ENCODE measurements at regions not wholly inside any gene's neighbourhood (a gene's known extent, or its start where the extent isn't known, plus 50 kb on each side); places are given as distances from the start of the nearest gene placed in this dataset.

- Mint-ChIP-seq H3K4me3 (no peak overlapping the region), H3K4me1 (peaks cover 29% of the 10 kb centered on the region), H3K27ac (peak overlapping the region; percentile 61), H3K36me3 (ENCODE audit: low read depth) (no peaks in the 10 kb centered on the region), H3K9me3 (no peaks in the 10 kb centered on the region), H3K27me3 (ENCODE audit: low read depth, poor library complexity) (no peaks in the 10 kb centered on the region)
- TF ChIP-seq CTCF (IDR thresholded peaks at IDR 0.05) = no peak
- DNase-seq = no peak
These were observed 129.5 kb downstream of the FAM124B start for GRCh38 chr2:224272237-224272910.

- Mint-ChIP-seq H3K4me3 (no peak overlapping the region), H3K9me3 (no peaks in the 10 kb centered on the region), H3K27ac (peak overlapping the region; percentile 61), H3K27me3 (ENCODE audit: low read depth, poor library complexity) (no peaks in the 10 kb centered on the region), H3K4me1 (peaks cover 29% of the 10 kb centered on the region), H3K36me3 (ENCODE audit: low read depth) (no peaks in the 10 kb centered on the region)
- DNase-seq = no peak
- TF ChIP-seq CTCF (IDR thresholded peaks at IDR 0.05) = no peak
These were observed 130.2 kb downstream of the FAM124B start for GRCh38 chr2:224271617-224272236.

- Mint-ChIP-seq H3K27me3 (ENCODE audit: low read depth, poor library complexity) (peaks cover 2% of the 10 kb centered on the region), H3K27ac (no peak overlapping the region), H3K4me3 (no peak overlapping the region), H3K36me3 (ENCODE audit: low read depth) (no peaks in the 10 kb centered on the region), H3K9me3 (no peaks in the 10 kb centered on the region), H3K4me1 (peaks cover 46% of the 10 kb centered on the region)
- DNase-seq = no peak
- TF ChIP-seq CTCF (IDR thresholded peaks at IDR 0.05) = no peak
These were observed 133.5 kb downstream of the FAM124B start for GRCh38 chr2:224268441-224268840.

- Mint-ChIP-seq H3K4me1 (peaks cover 50% of the 10 kb centered on the region), H3K36me3 (ENCODE audit: low read depth) (no peaks in the 10 kb centered on the region), H3K4me3 (no peak overlapping the region), H3K27me3 (ENCODE audit: low read depth, poor library complexity) (peaks cover 3% of the 10 kb centered on the region), H3K27ac (no peak overlapping the region), H3K9me3 (no peaks in the 10 kb centered on the region)
- TF ChIP-seq CTCF (IDR thresholded peaks at IDR 0.05) = no peak
- DNase-seq = no peak
These were observed 137.6 kb downstream of the FAM124B start for GRCh38 chr2:224264259-224264658.

- Mint-ChIP-seq H3K27me3 (ENCODE audit: low read depth, poor library complexity) (peaks cover 5% of the 10 kb centered on the region), H3K4me3 (no peak overlapping the region), H3K27ac (no peak overlapping the region), H3K9me3 (no peaks in the 10 kb centered on the region), H3K4me1 (peaks cover 56% of the 10 kb centered on the region), H3K36me3 (ENCODE audit: low read depth) (no peaks in the 10 kb centered on the region)
- no peak for DNase-seq
- TF ChIP-seq CTCF (IDR thresholded peaks at IDR 0.05) = no peak
These were observed 138.3 kb downstream of the FAM124B start for GRCh38 chr2:224263571-224264043.

GRCh38 chr2:224261326-224261725 lies 140.6 kb downstream of the FAM124B start:
- TF ChIP-seq CTCF (IDR thresholded peaks at IDR 0.05) = no peak
- H3K4me3 Mint-ChIP-seq = no peak overlapping the region
- no peaks in the 10 kb centered on the region for H3K9me3 Mint-ChIP-seq
- H3K27me3 Mint-ChIP-seq (ENCODE audit: low read depth, poor library complexity) = peaks cover 5% of the 10 kb centered on the region
- no peak for DNase-seq
- no peak overlapping the region for H3K27ac Mint-ChIP-seq
- no peaks in the 10 kb centered on the region for H3K36me3 Mint-ChIP-seq (ENCODE audit: low read depth)
- peaks cover 76% of the 10 kb centered on the region for H3K4me1 Mint-ChIP-seq
